Vagina (tissue), 2 donors: ENCODE measurements at regions not wholly inside any gene's neighbourhood (a gene's known extent, or its start where the extent isn't known, plus 50 kb on each side); places are given as distances from the start of the nearest gene placed in this dataset.

Experiments
- DNase-seq, 2 donors: peaks; one replicate each; pipeline ENCODE4 v3.0.0-alpha.2; 2017; ENCODE audit errors: extremely low spot score in 2 of 2
- H3K27ac ChIP-seq: fragments of 200-600 bp; sonication (generic); one replicate; pipeline ENCODE4 v1.5.1; 2019
- H3K27me3 ChIP-seq: fragments of 200-600 bp; sonication (generic); one replicate; pipeline ENCODE4 v1.5.1; 2019
- H3K36me3 ChIP-seq, 2 donors: fragments of 200-600 bp; sonication (generic); one replicate each; pipeline ENCODE4 v1.5.1; 2017 to 2019
- H3K4me1 ChIP-seq: fragments of 200-600 bp; sonication (generic); one replicate; pipeline ENCODE4 v1.5.1; 2019
- H3K4me3 ChIP-seq, 2 donors: fragments of 200-600 bp; sonication (generic); 1 replicate in 1 of 2; 2 replicates in 1 of 2; pipeline ENCODE4 v1.5.1; 2016 to 2019
- H3K9me3 ChIP-seq: fragments of 200-600 bp; sonication (generic); one replicate; pipeline ENCODE4 v1.5.1; 2019
- CTCF ChIP-seq, 3 experiments: fragments of 450-650 bp in 2 of 3; fragments of 200-600 bp in 1 of 3; sonication (generic) in 1 of 3; IDR thresholded peaks; one replicate each; pipeline ENCODE4 v1.5.1; 2017 to 2019; ENCODE audit warnings: antibody characterized with exemption in 3 of 3, mild to moderate bottlenecking in 2 of 3, moderate library complexity in 2 of 3
- POLR2A ChIP-seq, 2 donors: fragments of 450-650 bp; IDR thresholded peaks; one replicate each; pipeline ENCODE4 v1.6.1; 2017; ENCODE audit warnings: antibody characterized with exemption in 2 of 2, mild to moderate bottlenecking in 2 of 2, moderate library complexity in 2 of 2
- POLR2AphosphoS5 ChIP-seq, 2 donors: sonication (generic); formaldehyde crosslinking; IDR thresholded peaks; one replicate each; pipeline ENCODE4 v1.9.0; 2017; ENCODE audit warnings: antibody characterized with exemption in 2 of 2, mild to moderate bottlenecking in 2 of 2, low read depth in 1 of 2; ENCODE audit not compliant: insufficient read depth in 1 of 2
- intact Hi-C: fragments of 100-400 bp; cut with DNase I; formaldehyde crosslinking; loops from one replicate; pipeline ENCODE4 v1.15.1; 2023

DNA sequence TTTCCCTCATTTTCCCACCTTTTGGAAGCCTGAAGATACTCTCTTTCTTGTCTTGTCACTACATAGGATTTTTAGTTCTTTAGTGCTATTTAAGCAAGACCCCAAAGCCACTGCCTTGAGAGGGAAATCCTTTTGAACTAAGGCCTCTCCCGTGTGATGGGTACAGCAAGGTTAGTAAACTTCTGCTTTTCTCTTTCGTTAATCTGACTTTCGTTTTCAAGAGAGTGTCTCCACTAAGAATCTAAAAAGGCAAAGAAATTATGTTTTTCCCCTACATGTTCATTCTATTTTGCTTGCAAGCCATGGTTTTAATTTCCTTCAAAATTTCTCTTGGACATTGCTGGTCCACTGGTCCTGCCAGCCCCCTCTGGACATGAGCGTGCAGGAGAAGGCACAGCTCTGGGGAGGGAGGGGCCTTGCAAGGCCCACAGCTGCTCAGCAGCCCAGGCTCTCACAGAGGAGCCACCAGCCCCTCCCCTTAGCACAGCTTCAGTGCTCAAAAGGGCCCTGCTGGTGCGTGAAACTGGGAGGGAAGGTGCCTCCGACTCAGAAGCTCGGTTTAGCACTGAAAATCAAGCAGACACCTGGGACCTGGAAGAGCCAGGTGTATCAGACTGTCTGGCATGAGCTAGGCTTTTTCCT is 210.9 kb upstream of the GALNT2 start:
- no peaks in the 10 kb centered on the region for H3K4me1 ChIP-seq
- no peak for TF ChIP-seq CTCF (IDR thresholded peaks at IDR 0.05)
- no peak for TF ChIP-seq POLR2A (IDR thresholded peaks at IDR 0.05)
- no peaks in the 10 kb centered on the region for H3K9me3 ChIP-seq
- no peak overlapping the region for H3K27ac ChIP-seq
- intact Hi-C loops: loop anchor here (5.0 kb wide), 1 partner anchor 661 kb away; no protein-coding TSS in a partner anchor
- no peaks in the 10 kb centered on the region for H3K27me3 ChIP-seq
- no peak for DNase-seq
- no peaks in the 10 kb centered on the region for H3K36me3 ChIP-seq
- H3K4me3 ChIP-seq: no peak overlapping the region

GRCh38 chr1:229857585-229857984 is 209.5 kb upstream of the GALNT2 start:
- H3K27ac ChIP-seq: no peak overlapping the region
- no peak for TF ChIP-seq POLR2AphosphoS5 (IDR thresholded peaks at IDR 0.05; ENCODE audit: insufficient read depth in 1 of 2, low read depth in 1 of 2)
- no peak for TF ChIP-seq POLR2A (IDR thresholded peaks at IDR 0.05)
- TF ChIP-seq CTCF (IDR thresholded peaks at IDR 0.05): no peak
- H3K27me3 ChIP-seq: no peaks in the 10 kb centered on the region
- no peak for DNase-seq
- H3K4me1 ChIP-seq: peaks cover 8% of the 10 kb centered on the region
- intact Hi-C loops: loop anchor here (5.0 kb wide), 1 partner anchor 660 kb away; no protein-coding TSS in a partner anchor
- no peaks in the 10 kb centered on the region for H3K9me3 ChIP-seq
- no peak overlapping the region for H3K4me3 ChIP-seq
- H3K36me3 ChIP-seq: no peaks in the 10 kb centered on the region

- Histone ChIP-seq H3K9me3 (no peaks in the 10 kb centered on the region), H3K4me3 (no peak overlapping the region), H3K36me3 (no peaks in the 10 kb centered on the region), H3K27me3 (no peaks in the 10 kb centered on the region), H3K4me1 (peaks cover 8% of the 10 kb centered on the region), H3K27ac (no peak overlapping the region)
- intact Hi-C loops: loop anchor here (5.0 kb wide), 1 partner anchor 658 kb away; no protein-coding TSS in a partner anchor
- no peak for TF ChIP-seq POLR2AphosphoS5 (IDR thresholded peaks at IDR 0.05; ENCODE audit: insufficient read depth in 1 of 2, low read depth in 1 of 2)
- no peak for TF ChIP-seq POLR2A (IDR thresholded peaks at IDR 0.05)
- no peak for TF ChIP-seq CTCF (IDR thresholded peaks at IDR 0.05)
- DNase-seq: no peak
Measured at GRCh38 chr1:229859026-229859425, 208.0 kb upstream of the GALNT2 start.

DNA sequence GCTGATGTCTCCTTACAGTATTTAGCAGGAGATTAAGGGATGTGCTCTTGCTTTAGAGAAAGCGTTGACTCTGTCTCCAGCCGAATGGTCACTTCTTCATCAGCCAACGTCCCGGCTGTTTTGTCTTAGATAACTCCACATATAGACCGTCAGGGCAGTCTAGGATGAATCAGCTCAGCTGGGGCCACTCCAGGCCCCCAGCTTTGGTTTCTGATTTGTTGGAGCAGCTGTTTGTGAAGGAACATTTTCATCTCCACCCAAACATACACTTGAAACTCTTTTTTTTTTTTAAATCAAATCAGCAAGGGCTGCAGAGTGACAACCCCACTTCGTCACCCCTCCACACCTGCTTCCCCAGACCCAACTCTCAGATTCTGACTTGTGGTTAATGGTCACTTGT is 206.1 kb upstream of the GALNT2 start:
- no peak for DNase-seq
- Histone ChIP-seq H3K27ac (no peak overlapping the region), H3K27me3 (no peaks in the 10 kb centered on the region), H3K36me3 (no peaks in the 10 kb centered on the region), H3K4me1 (peaks cover 13% of the 10 kb centered on the region), H3K9me3 (no peaks in the 10 kb centered on the region), H3K4me3 (no peak overlapping the region)
- TF ChIP-seq POLR2A (IDR thresholded peaks at IDR 0.05) (no peak), POLR2AphosphoS5 (IDR thresholded peaks at IDR 0.05; ENCODE audit: insufficient read depth in 1 of 2, low read depth in 1 of 2) (no peak), CTCF (IDR thresholded peaks at IDR 0.05) (no peak)
- intact Hi-C loops: no loop called here

- intact Hi-C loops: no loop called here
Measured at GRCh38 chr1:229862017-229862774, 204.8 kb upstream of the GALNT2 start.

More at GRCh38 chr1:229862017-229862774, 204.8 kb upstream of the GALNT2 start:
- H3K27me3 ChIP-seq: no peaks in the 10 kb centered on the region
- peak overlapping the region; percentile 50 for H3K27ac ChIP-seq
- H3K36me3 ChIP-seq: no peaks in the 10 kb centered on the region
- peaks cover 13% of the 10 kb centered on the region for H3K4me1 ChIP-seq
- DNase-seq: no peak
- no peak for TF ChIP-seq CTCF (IDR thresholded peaks at IDR 0.05)
- no peak for TF ChIP-seq POLR2AphosphoS5 (IDR thresholded peaks at IDR 0.05; ENCODE audit: insufficient read depth in 1 of 2, low read depth in 1 of 2)
- no peak for TF ChIP-seq POLR2A (IDR thresholded peaks at IDR 0.05)
- no peak overlapping the region for H3K4me3 ChIP-seq
- no peaks in the 10 kb centered on the region for H3K9me3 ChIP-seq
